ENCODE measurements at regions not wholly inside any gene's neighbourhood (a gene's known extent, or its start where the extent isn't known, plus 50 kb on each side); places are given as distances from the start of the nearest gene placed in this dataset.

GRCh38 chr11:87444993-87445392, 407.3 kb downstream of the TMEM135 start:
- TF ChIP-seq POLR2AphosphoS5 (IDR thresholded peaks at IDR 0.05) (no peak), MXI1 (conservative IDR thresholded peaks at IDR 0.05; ENCODE audit: poor library complexity, severe bottlenecking) (no peak), CTCF (IDR thresholded peaks at IDR 0.05; ENCODE audit: poor library complexity, severe bottlenecking) (no peak), EZH2 (IDR thresholded peaks at IDR 0.05; ENCODE audit: borderline replicate concordance, insufficient read depth, low read length, poor library complexity, severe bottlenecking) (no peak), TAF1 (IDR thresholded peaks at IDR 0.05; ENCODE audit: low read depth) (no peak), REST (IDR thresholded peaks at IDR 0.05; ENCODE audit: borderline replicate concordance) (no peak), SMC3 (conservative IDR thresholded peaks at IDR 0.05; ENCODE audit: poor library complexity) (no peak)

Measured in neural cell (in vitro differentiated cells).